OCI-LY7 (cell line): ENCODE measurements at regions not wholly inside any gene's neighbourhood (a gene's known extent, or its start where the extent isn't known, plus 50 kb on each side); places are given as distances from the start of the nearest gene placed in this dataset.

Experiments used
- BruUV-seq: library from RNA; stranded (reverse); fragments of 400-500 nt; replicated peaks from 2 replicates; lab custom pipeline; 2021; lab: Mats Ljungman, UMichigan
- CTCF ChIA-PET: fragments of 300-600 bp; sonication (Branson Sonifier 250); formaldehyde crosslinking; loops from one replicate; lab custom pipeline; 2022; ENCODE audit warnings: antibody characterized with exemption; ENCODE audit not compliant: unreplicated experiment; lab: Charles Lee
- POLR2A ChIA-PET: fragments of 300-600 bp; sonication (Branson Sonifier 250); formaldehyde crosslinking; loops from one replicate; lab custom pipeline; 2022; ENCODE audit warnings: antibody characterized with exemption; lab: Charles Lee
- DNase-seq: peaks from one replicate; pipeline ENCODE4 v3.0.0-alpha.2; 2015; ENCODE audit warnings: low spot score
- H2AFZ ChIP-seq: fragments of 200-600 bp; sonication (generic), shearing (Covaris generic); 2 replicates; pipeline ENCODE4 v1.6.1; 2014; ENCODE audit warnings: mild to moderate bottlenecking, antibody characterized with exemption, low read length, moderate library complexity
- H3K27ac ChIP-seq: fragments of 200-600 bp; sonication (generic); 2 replicates; pipeline ENCODE4 v1.5.1; 2014; ENCODE audit warnings: mixed run types, low read depth, mild to moderate bottlenecking, moderate library complexity, low read length, inconsistent platforms; ENCODE audit not compliant: poor library complexity, severe bottlenecking
- H3K36me3 ChIP-seq: fragments of 200-600 bp; sonication (generic); 2 replicates; pipeline ENCODE4 v1.6.1; 2014; ENCODE audit warnings: mild to moderate bottlenecking, antibody characterized with exemption, low read length, moderate library complexity, mixed read lengths; ENCODE audit not compliant: insufficient read depth
- H3K4me1 ChIP-seq: fragments of 200-600 bp; sonication (generic); 2 replicates; pipeline ENCODE4 v1.5.1; 2014; ENCODE audit warnings: mild to moderate bottlenecking, low read length; ENCODE audit not compliant: insufficient read depth, poor library complexity, severe bottlenecking
- H3K4me2 ChIP-seq: fragments of 200-600 bp; sonication (generic); 2 replicates; pipeline ENCODE4 v1.6.1; 2014; ENCODE audit warnings: mild to moderate bottlenecking, low read length
- H3K4me3 ChIP-seq: fragments of 200-600 bp; sonication (generic); 2 replicates; pipeline ENCODE4 v1.5.1; 2014; ENCODE audit warnings: mild to moderate bottlenecking, low read depth, low read length; ENCODE audit not compliant: poor library complexity, severe bottlenecking
- H3K79me2 ChIP-seq: fragments of 200-600 bp; sonication (generic); 2 replicates; pipeline ENCODE4 v1.6.1; 2016; ENCODE audit warnings: low read depth, mild to moderate bottlenecking, low read length, moderate library complexity, mixed read lengths; ENCODE audit not compliant: insufficient read depth
- H3K9me2 ChIP-seq: fragments of 200-600 bp; sonication (generic); 2 replicates; pipeline ENCODE4 v1.6.1; 2016; ENCODE audit warnings: mild to moderate bottlenecking, low read length, mixed read lengths; ENCODE audit not compliant: insufficient read depth
- H3K9me3 ChIP-seq: fragments of 200-600 bp; sonication (generic); 2 replicates; pipeline ENCODE4 v1.6.1; 2014; ENCODE audit warnings: mild to moderate bottlenecking, mixed run types, low read length, mixed read lengths
- H4K20me1 ChIP-seq: fragments of 200-600 bp; sonication (generic); 2 replicates; pipeline ENCODE4 v1.6.1; 2014; ENCODE audit warnings: mild to moderate bottlenecking, antibody characterized with exemption, low read length, moderate library complexity, mixed read lengths; ENCODE audit not compliant: insufficient read depth
- CTCF ChIP-seq: fragments of 200-600 bp; sonication (generic); conservative IDR thresholded peaks from 2 replicates; pipeline ENCODE4 v1.5.1; 2014; ENCODE audit warnings: mild to moderate bottlenecking, antibody characterized with exemption, low read length, moderate library complexity, mixed read lengths
- EZH2phosphoT487 ChIP-seq: fragments of 200-600 bp; sonication (generic); IDR thresholded peaks from 2 replicates; pipeline ENCODE4 v1.6.1; 2018; ENCODE audit warnings: low read depth, borderline replicate concordance, mild to moderate bottlenecking, mixed run types, antibody characterized with exemption, low read length, moderate library complexity, mixed read lengths
- intact Hi-C: fragments of 100-400 bp; cut with micrococcal nuclease; formaldehyde crosslinking; loops from one replicate; pipeline ENCODE4 v1.10.0; 2022; ENCODE audit not compliant: unreplicated experiment

DNA sequence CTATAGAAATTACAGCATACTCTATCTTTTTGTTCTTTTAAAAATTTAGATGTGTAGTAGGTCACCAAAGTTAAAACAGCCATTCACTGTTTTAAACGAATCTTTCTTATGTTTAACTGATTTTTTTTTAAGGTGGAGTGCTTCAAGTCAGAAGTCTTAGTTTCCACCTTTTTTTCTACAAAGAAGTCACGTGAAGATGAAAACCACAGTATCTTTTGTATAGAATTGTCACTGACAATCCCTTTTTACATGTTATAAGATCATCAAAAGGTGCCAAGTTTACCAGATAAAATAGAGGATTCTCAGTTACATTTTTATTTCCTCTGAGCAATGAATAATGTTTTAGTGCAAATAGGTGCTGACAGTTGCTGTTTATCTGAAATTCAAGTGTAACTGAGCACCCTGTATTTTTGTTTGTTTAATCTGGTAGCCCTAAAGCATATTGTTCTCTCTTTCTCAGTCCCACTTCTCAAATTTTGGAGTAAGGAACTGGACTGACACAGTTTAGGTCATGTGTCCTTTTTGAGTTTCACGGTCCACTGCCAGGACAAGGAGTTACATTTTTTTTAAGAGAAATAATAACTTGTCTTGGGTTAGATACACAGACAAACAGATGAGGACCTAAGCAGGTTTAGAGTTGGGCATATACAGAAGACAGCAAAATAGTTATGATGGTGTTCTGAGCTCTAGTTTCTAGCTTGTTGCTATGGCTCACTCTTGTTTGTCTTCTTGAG lies 233.2 kb upstream of the MBL2 start:
- TF ChIP-seq CTCF (no peak), EZH2phosphoT487 (no peak)
- Histone ChIP-seq H3K9me2 (no peaks in the 10 kb centered on the region), H4K20me1 (no peaks in the 10 kb centered on the region), H3K79me2 (no peaks in the 10 kb centered on the region), H3K4me1 (no peaks in the 10 kb centered on the region), H3K4me3 (no peak overlapping the region), H3K27ac (no peak overlapping the region), H3K36me3 (no peaks in the 10 kb centered on the region), H3K9me3 (0 out of 2 replicates have a peak, but pooled peaks cover 6% of the 10 kb centered on the region), H2AFZ (no peak overlapping the region; the same call in 1 of the 2 replicates), H3K4me2 (no peak overlapping the region)
- ChIA-PET POLR2A (interaction anchor here (0.5 to 1.5 kb wide), 2 partner anchors 20 to 540 kb away, joined by 3 read pairs; no protein-coding TSS in a partner anchor), CTCF (no interaction called here)
- DNase-seq, result no peak
- intact Hi-C loops, result no loop called here
- no TSS peak for BruUV-seq

DNA sequence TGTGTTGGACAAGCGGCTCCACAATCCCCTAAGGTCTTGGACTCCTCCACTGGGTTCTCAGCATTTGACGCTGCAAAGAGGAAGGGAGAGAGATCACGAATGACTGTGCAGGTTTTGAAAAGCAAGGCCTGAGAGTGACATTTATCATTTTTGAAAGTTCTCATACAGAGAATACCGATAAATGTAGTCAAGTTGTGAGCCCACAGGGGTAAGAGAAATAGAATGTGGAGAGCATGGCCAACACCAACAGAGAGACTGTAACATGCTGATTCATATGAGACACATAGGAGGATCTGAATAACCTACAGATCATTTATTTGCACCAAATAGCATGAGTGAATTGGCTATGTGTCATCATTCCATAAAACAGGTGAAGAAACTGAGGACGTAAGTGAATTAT lies 230.5 kb upstream of the MBL2 start:
- CTCF ChIA-PET, result no interaction called here
- Histone ChIP-seq H3K4me1 (no peaks in the 10 kb centered on the region), H2AFZ (no peak overlapping the region), H3K79me2 (no peaks in the 10 kb centered on the region), H3K36me3 (no peaks in the 10 kb centered on the region), H3K4me3 (no peak overlapping the region), H3K27ac (no peak overlapping the region), H3K9me3 (no peaks in the 10 kb centered on the region), H3K9me2 (no peaks in the 10 kb centered on the region), H3K4me2 (no peak overlapping the region), H4K20me1 (no peaks in the 10 kb centered on the region)
- TF ChIP-seq CTCF (no peak), EZH2phosphoT487 (no peak)
- BruUV-seq, result no TSS peak
- intact Hi-C loops, result no loop called here
- POLR2A ChIA-PET, result interaction anchor here (0.6 to 0.7 kb wide), 2 partner anchors 174 to 1486 kb away, joined by 3 read pairs; no protein-coding TSS in a partner anchor
- DNase-seq, result no peak

DNA sequence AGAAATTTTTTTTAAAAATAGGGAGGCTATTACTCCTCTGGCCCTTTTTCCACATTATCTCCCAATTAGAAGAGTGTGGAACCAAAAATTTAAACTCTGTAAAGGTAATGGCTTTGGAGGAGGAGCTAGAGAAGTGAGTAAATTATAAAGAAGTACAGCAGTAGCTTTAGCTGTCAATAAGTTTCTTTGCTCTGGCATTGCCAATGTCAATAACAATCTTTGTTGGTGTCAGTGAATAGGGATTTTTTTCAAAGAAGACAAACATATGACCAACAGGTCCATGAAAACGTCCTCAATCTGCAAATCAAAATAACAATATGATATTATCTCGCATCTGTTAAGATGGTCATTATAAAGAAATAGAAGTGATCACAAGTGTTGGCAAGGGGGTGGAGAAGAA lies 227.1 kb upstream of the MBL2 start:
- BruUV-seq, result no TSS peak
- H3K9me3 ChIP-seq, result no peaks in the 10 kb centered on the region

More for the DNA sequence above, 227.1 kb upstream of the MBL2 start:
- no peaks in the 10 kb centered on the region for H3K36me3 ChIP-seq
- no peak overlapping the region for H3K27ac ChIP-seq
- intact Hi-C loops, result no loop called here
- no peak overlapping the region for H3K4me2 ChIP-seq
- CTCF ChIA-PET, result no interaction called here
- no peak for TF ChIP-seq EZH2phosphoT487
- no peak for TF ChIP-seq CTCF
- no peaks in the 10 kb centered on the region for H3K4me1 ChIP-seq
- H2AFZ ChIP-seq, result no peak overlapping the region
- POLR2A ChIA-PET, result no interaction called here
- H4K20me1 ChIP-seq, result no peaks in the 10 kb centered on the region
- H3K79me2 ChIP-seq, result no peaks in the 10 kb centered on the region
- no peaks in the 10 kb centered on the region for H3K9me2 ChIP-seq
- no peak for DNase-seq
- H3K4me3 ChIP-seq, result no peak overlapping the region
